GM12892 (cell line): ENCODE measurements at regions not wholly inside any gene's neighbourhood (a gene's known extent, or its start where the extent isn't known, plus 50 kb on each side); places are given as distances from the start of the nearest gene placed in this dataset.
"Not testable (repeated sequence)": the region's sequence is repeated elsewhere in the genome, so short reads cannot be mapped to it uniquely, and the experiment has no call there.

Experiments used
- DNase-seq: peaks from one replicate; pipeline ENCODE4 v3.0.0; 2011; ENCODE audit not compliant: insufficient read length
- FAIRE-seq: peaks from 2 replicates; lab custom pipeline; 2011; peaks lifted over from hg19 to GRCh38; lab: Jason Lieb, UNC
- POLR2A ChIP-seq: IDR thresholded peaks from 2 replicates; pipeline ENCODE4 v1.6.1; 2011; ENCODE audit warnings: low read depth, low read length, control low read depth
- POLR2AphosphoS5 ChIP-seq: IDR thresholded peaks from 2 replicates; pipeline ENCODE4 v1.6.1; 2011; ENCODE audit warnings: low read depth, low read length, control low read depth
- TAF1 ChIP-seq: IDR thresholded peaks from 2 replicates; pipeline ENCODE4 v1.6.1; 2011; ENCODE audit warnings: low read depth, mild to moderate bottlenecking, control low read depth, low read length, borderline replicate concordance

GRCh38 chr4:66178906-66179305 is 508.6 kb upstream of the EPHA5 start:
- no peak for DNase-seq
- TF ChIP-seq POLR2A, result no peak
- TF ChIP-seq POLR2AphosphoS5, result no peak
- TF ChIP-seq TAF1, result no peak
- FAIRE-seq, result no peak

GRCh38 chr4:66169341-66169740 is 499.1 kb upstream of the EPHA5 start:
- DNase-seq, result no peak
- TF ChIP-seq TAF1 (no peak), POLR2A (no peak), POLR2AphosphoS5 (no peak)
- no peak for FAIRE-seq

GRCh38 chr4:66164869-66165268 is 494.6 kb upstream of the EPHA5 start:
- DNase-seq, result no peak
- TF ChIP-seq TAF1 (no peak), POLR2A (no peak), POLR2AphosphoS5 (no peak)
- no peak for FAIRE-seq

GRCh38 chr4:66160606-66161005 is 490.3 kb upstream of the EPHA5 start:
- FAIRE-seq, result no peak
- no peak for DNase-seq
- no peak for TF ChIP-seq POLR2A
- no peak for TF ChIP-seq POLR2AphosphoS5
- TF ChIP-seq TAF1, result no peak

GRCh38 chr4:66157594-66157993 is 487.3 kb upstream of the EPHA5 start:
- TF ChIP-seq POLR2AphosphoS5, result no peak
- TF ChIP-seq POLR2A, result no peak
- no peak for TF ChIP-seq TAF1
- no peak for FAIRE-seq
- no peak for DNase-seq

GRCh38 chr4:66130042-66130441 is 459.8 kb upstream of the EPHA5 start:
- no peak for FAIRE-seq
- no peak for DNase-seq
- TF ChIP-seq TAF1 (no peak), POLR2AphosphoS5 (no peak), POLR2A (no peak)

GRCh38 chr4:66123831-66124413 is 453.6 kb upstream of the EPHA5 start:
- TF ChIP-seq POLR2A, result no peak
- TF ChIP-seq POLR2AphosphoS5, result no peak
- no peak for TF ChIP-seq TAF1
- FAIRE-seq (no peak), DNase-seq (no peak)

- no peak for DNase-seq
- TF ChIP-seq POLR2A, result no peak
- TF ChIP-seq TAF1, result no peak
- TF ChIP-seq POLR2AphosphoS5, result no peak
- no peak for FAIRE-seq
These were observed 452.9 kb upstream of the EPHA5 start for GRCh38 chr4:66123190-66123589.

GRCh38 chr4:66115231-66115630 is 444.9 kb upstream of the EPHA5 start:
- not testable (repeated sequence) for FAIRE-seq, DNase-seq

GRCh38 chr4:66108898-66109297 is 438.6 kb upstream of the EPHA5 start:
- FAIRE-seq (no peak), DNase-seq (no peak)
- TF ChIP-seq TAF1 (no peak), POLR2A (no peak), POLR2AphosphoS5 (no peak)

- FAIRE-seq, result no peak
- DNase-seq, result no peak
- TF ChIP-seq POLR2AphosphoS5 (no peak), POLR2A (no peak), TAF1 (no peak)
These were observed 426.9 kb upstream of the EPHA5 start for GRCh38 chr4:66097218-66097617.

- FAIRE-seq, result no peak
- no peak for TF ChIP-seq POLR2A
- TF ChIP-seq POLR2AphosphoS5, result no peak
- TF ChIP-seq TAF1, result no peak
- no peak for DNase-seq
These were observed 424.8 kb upstream of the EPHA5 start for GRCh38 chr4:66095065-66095464.
